22Rv1 (cell line): ENCODE measurements at regions not wholly inside any gene's neighbourhood (a gene's known extent, or its start where the extent isn't known, plus 50 kb on each side); places are given as distances from the start of the nearest gene placed in this dataset.

Experiments used
- ZFX ChIP-seq: fragments of 450-650 bp; IDR thresholded peaks from 2 replicates; pipeline ENCODE4 v1.6.1; 2017; ENCODE audit warnings: antibody characterized with exemption, borderline replicate concordance
- TF ChIP-seq, protein P1 (sequence below): fragments of 450-650 bp; IDR thresholded peaks from 2 replicates; pipeline ENCODE4 v1.5.1; 2017; ENCODE audit warnings: mild to moderate bottlenecking

DNA sequence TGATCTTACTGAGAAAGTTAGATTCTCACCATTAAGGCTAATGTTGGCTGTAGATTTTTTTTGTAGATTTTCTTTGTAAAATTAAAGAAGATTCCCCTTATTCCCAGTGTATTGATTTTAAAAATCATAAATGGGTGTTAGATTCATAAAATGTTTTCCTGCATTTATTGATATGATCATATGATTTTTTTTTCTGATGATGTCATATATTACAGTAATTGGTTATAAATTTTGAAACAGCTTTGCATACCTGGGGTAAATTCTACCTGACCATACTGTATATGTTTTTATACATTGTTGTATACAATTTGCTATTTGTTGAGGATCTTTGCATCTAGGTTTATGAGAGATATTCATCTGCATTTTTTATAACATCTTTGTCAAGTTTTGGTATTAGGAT lies 880.3 kb upstream of the GRIA3 start:
- TF ChIP-seq, protein P1, sequence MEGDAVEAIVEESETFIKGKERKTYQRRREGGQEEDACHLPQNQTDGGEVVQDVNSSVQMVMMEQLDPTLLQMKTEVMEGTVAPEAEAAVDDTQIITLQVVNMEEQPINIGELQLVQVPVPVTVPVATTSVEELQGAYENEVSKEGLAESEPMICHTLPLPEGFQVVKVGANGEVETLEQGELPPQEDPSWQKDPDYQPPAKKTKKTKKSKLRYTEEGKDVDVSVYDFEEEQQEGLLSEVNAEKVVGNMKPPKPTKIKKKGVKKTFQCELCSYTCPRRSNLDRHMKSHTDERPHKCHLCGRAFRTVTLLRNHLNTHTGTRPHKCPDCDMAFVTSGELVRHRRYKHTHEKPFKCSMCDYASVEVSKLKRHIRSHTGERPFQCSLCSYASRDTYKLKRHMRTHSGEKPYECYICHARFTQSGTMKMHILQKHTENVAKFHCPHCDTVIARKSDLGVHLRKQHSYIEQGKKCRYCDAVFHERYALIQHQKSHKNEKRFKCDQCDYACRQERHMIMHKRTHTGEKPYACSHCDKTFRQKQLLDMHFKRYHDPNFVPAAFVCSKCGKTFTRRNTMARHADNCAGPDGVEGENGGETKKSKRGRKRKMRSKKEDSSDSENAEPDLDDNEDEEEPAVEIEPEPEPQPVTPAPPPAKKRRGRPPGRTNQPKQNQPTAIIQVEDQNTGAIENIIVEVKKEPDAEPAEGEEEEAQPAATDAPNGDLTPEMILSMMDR: no peak
- no peak for TF ChIP-seq ZFX
